ENCODE measurements at regions not wholly inside any gene's neighbourhood (a gene's known extent, or its start where the extent isn't known, plus 50 kb on each side); places are given as distances from the start of the nearest gene placed in this dataset.

DNA sequence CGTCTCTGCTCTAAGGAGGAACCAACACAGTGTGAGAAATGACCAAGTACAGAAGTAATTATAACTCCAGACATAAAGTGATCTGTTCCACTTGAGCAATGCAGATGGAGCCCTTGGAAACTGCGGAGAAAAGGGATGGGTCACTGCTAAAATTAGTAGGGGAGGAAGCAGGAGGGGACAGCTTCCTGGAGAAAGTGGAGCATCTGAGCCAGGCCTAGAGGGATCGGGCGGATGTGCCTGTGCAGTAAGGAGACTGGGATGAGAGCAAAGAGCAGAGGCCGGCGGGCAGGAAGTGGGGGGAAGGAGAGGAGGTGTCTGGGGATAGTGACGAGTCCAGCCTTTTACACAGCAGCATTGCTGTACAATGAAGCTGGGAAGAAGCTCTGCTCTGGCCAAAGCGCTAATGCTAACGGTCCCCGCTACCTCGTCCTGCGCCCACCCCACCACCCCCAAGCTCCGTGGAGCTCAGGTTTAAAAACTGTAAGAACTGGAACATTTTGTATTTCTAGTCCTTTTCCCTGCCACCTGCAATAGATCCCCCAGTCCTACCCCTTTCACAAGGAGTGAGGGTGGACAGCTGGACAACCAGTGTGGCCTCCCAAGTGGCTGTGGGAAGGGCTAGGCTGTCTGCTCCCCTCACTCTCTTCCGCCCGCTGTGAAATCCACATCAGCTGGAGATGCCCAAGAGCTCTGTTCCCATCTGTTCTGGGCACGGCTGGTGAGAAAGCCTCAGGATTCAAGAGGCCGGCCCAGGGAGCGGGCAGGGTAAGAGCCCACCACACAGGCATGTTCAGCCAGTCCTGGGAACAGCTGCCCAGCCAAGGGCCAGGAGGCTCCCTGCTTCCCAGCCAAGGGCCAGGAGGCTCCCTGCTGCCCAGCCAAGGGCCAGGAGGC lies 53.0 kb upstream of the HES1 start:
- H3K9me3 Mint-ChIP-seq = no peaks in the 10 kb centered on the region
- no peak overlapping the region for H3K4me3 Mint-ChIP-seq
- no peak for DNase-seq (ENCODE audit: extremely low spot score, unreplicated experiment)
- H3K36me3 Mint-ChIP-seq = no peaks in the 10 kb centered on the region
- H3K4me1 Mint-ChIP-seq (ENCODE audit: unreplicated experiment) = peaks cover 53% of the 10 kb centered on the region
- no peak overlapping the region for H3K27ac Mint-ChIP-seq
- TF ChIP-seq, protein P1, sequence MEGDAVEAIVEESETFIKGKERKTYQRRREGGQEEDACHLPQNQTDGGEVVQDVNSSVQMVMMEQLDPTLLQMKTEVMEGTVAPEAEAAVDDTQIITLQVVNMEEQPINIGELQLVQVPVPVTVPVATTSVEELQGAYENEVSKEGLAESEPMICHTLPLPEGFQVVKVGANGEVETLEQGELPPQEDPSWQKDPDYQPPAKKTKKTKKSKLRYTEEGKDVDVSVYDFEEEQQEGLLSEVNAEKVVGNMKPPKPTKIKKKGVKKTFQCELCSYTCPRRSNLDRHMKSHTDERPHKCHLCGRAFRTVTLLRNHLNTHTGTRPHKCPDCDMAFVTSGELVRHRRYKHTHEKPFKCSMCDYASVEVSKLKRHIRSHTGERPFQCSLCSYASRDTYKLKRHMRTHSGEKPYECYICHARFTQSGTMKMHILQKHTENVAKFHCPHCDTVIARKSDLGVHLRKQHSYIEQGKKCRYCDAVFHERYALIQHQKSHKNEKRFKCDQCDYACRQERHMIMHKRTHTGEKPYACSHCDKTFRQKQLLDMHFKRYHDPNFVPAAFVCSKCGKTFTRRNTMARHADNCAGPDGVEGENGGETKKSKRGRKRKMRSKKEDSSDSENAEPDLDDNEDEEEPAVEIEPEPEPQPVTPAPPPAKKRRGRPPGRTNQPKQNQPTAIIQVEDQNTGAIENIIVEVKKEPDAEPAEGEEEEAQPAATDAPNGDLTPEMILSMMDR (conservative IDR thresholded peaks at IDR 0.05) = no peak
- H3K27me3 Mint-ChIP-seq = peaks cover 4% of the 10 kb centered on the region

DNA sequence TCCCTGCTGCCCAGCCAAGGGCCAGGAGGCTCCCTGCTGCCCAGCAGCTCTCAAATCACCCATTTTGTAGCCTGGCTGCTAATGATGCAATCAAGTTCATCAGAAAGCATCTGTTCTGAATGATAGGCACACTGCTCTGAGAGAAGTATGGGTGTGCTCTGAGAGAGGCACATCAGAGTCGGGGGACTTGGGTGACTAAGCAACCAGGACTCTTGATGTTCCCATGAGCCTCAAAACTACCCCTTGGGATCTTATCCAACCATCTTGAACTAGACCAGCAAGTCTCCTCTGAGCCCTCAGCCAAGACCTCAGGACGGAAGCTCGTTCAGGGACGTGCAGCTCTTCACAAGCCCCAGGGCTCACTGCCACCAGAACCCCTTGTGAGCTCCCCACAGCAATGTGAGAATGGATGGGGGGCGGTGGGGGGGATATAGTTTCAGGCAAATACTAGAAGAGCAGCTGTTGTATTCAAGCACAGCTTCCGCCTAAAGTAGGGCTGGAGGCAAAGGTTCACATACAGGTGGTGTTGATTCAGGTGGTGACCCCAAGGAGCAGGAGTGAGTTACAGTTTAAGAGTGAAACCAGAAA lies 52.2 kb upstream of the HES1 start:
- Mint-ChIP-seq H3K36me3 (no peaks in the 10 kb centered on the region), H3K4me1 (ENCODE audit: unreplicated experiment) (peaks cover 51% of the 10 kb centered on the region), H3K9me3 (no peaks in the 10 kb centered on the region), H3K27me3 (peaks cover 2% of the 10 kb centered on the region), H3K4me3 (no peak overlapping the region), H3K27ac (no peak overlapping the region)
- TF ChIP-seq, protein P1 (conservative IDR thresholded peaks at IDR 0.05) = no peak
- DNase-seq (ENCODE audit: extremely low spot score, unreplicated experiment) = no peak

DNA sequence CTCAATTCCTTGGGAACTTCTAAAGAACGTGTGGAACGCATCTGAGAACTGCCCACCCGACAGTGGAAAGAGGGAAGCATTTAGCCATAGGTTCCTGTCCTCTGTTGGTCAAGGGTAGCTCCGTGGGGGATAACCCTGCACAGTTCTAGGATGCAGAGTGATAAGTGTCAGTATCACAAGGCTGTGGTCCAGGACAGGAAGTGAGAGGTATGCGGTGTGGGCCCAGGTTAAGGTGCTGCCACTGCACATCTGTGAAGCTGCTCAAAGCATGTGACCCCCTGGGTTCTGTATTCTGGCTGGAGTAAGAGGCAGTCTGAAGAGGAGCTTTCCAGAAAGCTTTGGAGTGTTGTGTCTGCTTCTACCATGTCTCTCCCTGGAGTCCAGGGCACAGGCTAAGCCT lies 51.7 kb upstream of the HES1 start:
- Mint-ChIP-seq H3K36me3 (no peaks in the 10 kb centered on the region), H3K4me1 (ENCODE audit: unreplicated experiment) (peaks cover 51% of the 10 kb centered on the region), H3K27me3 (peaks cover 2% of the 10 kb centered on the region), H3K27ac (no peak overlapping the region), H3K4me3 (no peak overlapping the region), H3K9me3 (no peaks in the 10 kb centered on the region)
- TF ChIP-seq, protein P1 (conservative IDR thresholded peaks at IDR 0.05) = no peak
- DNase-seq (ENCODE audit: extremely low spot score, unreplicated experiment) = no peak
